Hematopoietic multipotent progenitor cell treated with erythropoietin and hydrocortisone succinate and interleukin-3 and kit ligand, for 15 days (in vitro differentiated cells): ENCODE measurements at regions not wholly inside any gene's neighbourhood (a gene's known extent, or its start where the extent isn't known, plus 50 kb on each side); places are given as distances from the start of the nearest gene placed in this dataset.
"Not testable (repeated sequence)": the region's sequence is repeated elsewhere in the genome, so short reads cannot be mapped to it uniquely, and the experiment has no call there.

Experiments used
- DNase-seq: peaks from one replicate; pipeline ENCODE4 v3.0.0-alpha.2; 2015; ENCODE audit warnings: low spot score

DNA sequence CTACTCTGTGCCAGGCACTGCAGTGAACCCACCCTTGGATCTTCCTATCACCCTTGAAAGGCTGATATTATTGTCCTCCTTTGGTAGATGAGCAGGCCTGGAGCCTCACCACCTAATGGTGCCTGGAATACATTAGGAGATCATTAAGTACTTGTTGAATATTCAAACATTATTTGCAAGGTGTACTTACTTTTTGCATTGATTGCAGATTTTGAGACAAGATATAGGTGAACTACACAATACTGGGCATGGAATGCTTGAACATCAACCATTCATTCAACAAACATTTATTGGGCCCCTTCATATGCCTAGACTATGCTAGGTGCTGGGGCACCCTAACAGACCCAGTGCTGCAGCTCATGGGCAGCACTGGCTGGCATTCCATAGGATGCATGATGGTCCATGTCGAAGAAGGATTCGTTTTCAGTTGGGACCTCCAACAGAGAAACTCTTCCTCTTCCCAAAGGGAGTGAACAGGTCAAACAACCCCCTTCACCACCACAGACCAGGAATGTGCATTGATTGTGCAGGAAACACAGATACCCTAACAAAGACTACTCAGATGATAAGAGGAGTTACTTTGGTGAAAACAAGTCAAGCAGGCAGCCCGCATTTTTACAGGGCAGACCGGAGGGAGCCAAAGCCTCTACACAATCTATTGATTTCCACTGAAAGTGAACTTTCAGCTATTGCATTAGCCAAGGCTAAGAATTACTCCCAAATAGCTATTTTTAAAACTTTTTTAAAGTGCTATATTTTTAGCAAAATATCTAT is 149.6 kb upstream of the SH3BP4 start:
- no peak for DNase-seq

GRCh38 chr2:234797566-234798250 is 154.1 kb upstream of the SH3BP4 start:
- no peak for DNase-seq

GRCh38 chr2:234796045-234796591 is 155.7 kb upstream of the SH3BP4 start:
- no peak for DNase-seq

DNA sequence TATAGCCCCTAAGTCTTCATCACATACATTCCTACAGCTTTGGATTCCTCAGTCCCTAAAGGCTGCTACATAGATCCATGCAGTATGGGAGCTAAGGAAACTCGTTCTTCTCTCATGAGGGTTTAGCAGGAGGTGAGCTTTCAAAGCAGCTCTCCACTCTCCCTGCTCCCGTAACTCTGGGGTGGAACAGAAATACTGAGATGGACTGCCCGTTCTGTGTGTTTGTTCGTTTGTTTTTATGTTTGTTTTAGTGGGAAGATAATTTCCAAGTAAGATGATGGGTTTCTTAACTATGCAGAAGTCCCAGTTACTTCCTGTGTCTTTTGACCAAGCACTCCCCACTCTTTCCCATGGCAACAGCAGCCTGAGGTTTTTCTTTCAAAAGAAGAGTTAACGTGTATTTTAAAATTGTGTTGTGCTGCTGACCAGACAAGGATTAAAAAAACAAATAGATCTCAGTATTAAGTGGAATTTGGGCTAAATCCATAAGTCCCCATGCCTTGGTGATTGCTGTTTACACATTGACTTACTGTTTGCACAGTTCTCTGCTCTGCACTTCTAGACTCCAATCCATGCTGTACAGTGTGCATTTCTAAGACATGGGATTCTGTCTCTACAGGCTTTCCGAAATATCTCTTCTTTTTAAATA is 156.4 kb upstream of the SH3BP4 start:
- no peak for DNase-seq

DNA sequence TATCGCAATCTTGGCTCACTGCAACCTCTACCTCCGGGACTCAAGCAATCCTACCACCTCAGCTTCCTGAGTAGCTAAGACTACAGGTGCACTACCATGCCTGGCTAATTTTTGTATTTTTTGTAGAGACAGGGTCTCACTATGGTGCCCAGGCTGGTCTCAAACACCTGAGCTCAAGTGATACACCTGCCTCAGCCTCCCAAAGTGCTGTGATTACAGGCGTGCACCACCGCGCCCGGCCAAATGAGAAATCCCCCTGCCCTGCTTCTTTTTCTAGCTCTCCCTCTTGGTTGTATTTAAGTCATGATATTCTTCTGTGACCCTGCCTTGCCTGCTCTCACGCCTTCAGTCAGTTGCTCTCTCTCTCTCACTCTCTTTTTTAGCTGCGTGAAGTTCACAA is 157.0 kb upstream of the SH3BP4 start:
- no peak for DNase-seq

DNA sequence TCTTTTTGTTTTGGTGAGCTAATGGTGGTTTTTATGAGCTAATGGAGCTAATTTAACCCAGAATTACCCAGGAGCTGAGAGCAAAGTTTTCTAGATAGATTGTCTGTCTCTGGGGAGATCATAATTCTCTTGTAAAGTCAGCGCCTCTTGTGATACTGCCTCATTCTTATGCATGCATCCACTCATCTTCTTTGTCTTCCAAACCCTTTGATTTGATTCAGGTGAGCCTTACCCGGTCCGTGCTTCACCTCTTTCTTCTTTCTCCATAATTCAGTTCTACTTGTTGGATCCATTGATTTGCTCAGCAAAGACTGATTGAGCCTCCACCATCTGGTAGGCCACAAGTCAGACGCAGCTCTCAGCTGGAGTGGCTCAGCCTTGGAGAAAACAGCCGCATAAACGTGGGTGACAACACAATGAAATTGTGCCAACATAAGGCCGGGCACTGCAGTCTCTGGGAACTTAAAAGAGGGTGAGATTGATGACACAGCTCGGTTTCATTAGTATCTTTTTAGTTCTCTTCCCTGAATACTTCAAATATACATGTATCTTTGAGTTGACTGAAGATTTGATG is 158.5 kb upstream of the SH3BP4 start:
- no peak for DNase-seq

- DNase-seq, result no peak
Measured at GRCh38 chr2:234792621-234793022, 159.2 kb upstream of the SH3BP4 start.

DNA sequence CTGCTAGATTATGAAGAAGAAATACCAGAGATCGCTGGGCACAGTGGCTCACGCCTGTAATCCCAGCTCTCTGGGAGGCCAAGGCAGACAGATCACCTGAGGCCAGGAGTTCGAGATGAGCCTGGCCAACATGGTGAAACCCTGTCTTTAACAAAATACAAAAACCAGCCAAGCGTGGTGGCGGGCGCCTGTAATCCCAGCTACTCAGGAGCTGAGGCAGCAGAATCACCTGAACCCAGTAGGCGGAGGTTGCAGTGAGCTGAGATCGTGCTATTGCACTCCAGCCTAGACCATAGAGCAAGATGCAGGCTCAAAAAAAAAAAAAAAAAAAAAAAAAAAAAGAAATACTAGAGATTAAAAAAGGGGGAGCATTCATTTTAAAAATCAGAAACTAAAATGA is 159.7 kb upstream of the SH3BP4 start:
- DNase-seq, result not testable (repeated sequence)

- DNase-seq, result no peak
Measured at GRCh38 chr2:234790380-234790779, 161.4 kb upstream of the SH3BP4 start.

DNA sequence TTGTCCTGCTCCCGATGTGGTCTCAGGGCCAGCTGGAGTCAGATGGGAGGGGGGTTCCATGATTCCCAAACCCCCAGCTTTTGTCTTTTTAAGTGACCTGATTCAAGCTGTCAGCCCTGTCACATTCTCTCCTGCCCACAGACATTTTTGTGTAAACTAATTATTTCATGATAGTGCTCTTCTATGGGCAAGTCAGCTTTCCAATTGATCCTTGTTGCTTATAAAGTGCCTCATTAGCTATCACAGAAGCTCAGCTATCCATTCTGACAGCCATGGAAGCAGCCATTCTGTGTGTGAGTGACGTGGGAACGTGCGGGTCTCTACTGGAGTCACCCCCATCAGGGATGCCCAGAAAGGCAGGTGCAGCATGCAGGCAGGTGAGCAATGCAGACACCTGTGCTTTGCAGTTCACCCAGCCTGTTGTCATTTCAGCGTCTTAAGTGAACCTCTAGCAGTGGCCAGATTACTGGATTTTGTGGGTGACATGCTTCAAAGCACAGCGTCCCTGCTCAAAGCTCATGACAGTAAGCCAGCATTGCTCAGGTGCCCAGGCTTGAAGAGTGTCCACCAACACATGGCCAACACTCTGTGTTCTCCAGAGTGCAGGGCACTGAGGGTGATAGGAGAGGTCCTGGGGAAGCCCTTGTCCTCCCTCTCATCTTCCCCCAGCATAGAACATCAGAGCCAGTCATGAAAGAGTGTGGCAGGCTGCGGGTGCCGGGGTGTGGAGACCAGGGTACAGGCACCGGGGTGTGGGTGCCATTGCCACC is 162.1 kb upstream of the SH3BP4 start:
- no peak for DNase-seq

- no peak for DNase-seq
Measured at GRCh38 chr2:234788841-234789240, 163.0 kb upstream of the SH3BP4 start.

DNA sequence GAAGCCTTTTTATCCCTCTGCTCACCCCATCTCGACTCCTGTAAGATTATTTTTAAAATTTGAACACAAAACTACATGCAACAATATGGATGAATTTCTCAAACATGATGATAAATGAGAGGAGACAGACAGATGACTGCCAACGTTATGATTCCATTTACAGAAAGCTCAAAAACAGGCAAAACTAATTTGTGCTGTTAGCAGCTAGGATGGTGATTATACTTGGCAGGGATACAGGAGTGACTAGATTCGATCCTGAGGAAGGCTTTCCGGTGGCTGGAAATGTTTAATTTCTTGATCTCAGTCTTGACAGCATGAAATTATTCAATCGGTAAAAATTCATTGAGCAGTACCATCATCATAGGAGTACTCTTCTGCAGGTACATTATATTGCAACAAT is 163.4 kb upstream of the SH3BP4 start:
- DNase-seq, result no peak

- DNase-seq, result no peak
Measured at GRCh38 chr2:234787114-234787513, 164.7 kb upstream of the SH3BP4 start.

- DNase-seq, result no peak
Measured at GRCh38 chr2:234773764-234774409, 177.9 kb upstream of the SH3BP4 start.

DNA sequence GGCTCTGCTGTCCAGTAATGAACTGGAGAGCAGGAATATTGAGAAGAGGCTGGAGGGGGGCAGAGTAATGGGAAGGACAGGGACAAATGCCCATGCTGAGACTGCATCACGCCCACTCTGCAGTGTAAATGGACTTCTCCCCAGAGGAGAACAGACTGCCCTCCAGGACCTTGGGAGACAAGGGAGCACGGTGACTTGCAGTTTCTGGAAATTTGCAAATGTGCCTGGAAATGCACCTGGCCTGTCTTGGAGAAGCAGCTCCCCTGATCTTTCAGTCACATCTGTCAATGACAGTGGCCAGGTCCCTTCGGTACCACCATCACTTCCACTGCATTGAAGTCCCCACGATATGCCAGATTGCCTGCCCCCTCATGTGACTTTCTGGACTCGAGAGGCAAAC is 178.7 kb upstream of the SH3BP4 start:
- DNase-seq, result no peak

DNA sequence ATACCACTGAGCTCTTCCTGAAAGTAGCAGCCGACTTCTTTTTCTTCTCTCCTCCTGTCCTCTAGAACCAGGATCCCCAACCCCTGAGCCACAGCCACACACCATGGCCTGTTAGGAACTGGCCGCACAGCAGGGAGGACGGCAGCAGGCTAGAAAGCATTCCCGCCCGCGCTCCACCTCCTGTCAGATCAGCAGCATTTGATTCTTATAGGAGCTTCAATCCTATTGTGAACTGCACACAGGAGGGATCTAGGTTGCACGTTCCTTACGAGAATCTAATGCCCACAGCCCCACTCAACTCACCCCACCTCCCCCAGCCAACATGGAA is 179.1 kb upstream of the SH3BP4 start:
- DNase-seq, result no peak

DNA sequence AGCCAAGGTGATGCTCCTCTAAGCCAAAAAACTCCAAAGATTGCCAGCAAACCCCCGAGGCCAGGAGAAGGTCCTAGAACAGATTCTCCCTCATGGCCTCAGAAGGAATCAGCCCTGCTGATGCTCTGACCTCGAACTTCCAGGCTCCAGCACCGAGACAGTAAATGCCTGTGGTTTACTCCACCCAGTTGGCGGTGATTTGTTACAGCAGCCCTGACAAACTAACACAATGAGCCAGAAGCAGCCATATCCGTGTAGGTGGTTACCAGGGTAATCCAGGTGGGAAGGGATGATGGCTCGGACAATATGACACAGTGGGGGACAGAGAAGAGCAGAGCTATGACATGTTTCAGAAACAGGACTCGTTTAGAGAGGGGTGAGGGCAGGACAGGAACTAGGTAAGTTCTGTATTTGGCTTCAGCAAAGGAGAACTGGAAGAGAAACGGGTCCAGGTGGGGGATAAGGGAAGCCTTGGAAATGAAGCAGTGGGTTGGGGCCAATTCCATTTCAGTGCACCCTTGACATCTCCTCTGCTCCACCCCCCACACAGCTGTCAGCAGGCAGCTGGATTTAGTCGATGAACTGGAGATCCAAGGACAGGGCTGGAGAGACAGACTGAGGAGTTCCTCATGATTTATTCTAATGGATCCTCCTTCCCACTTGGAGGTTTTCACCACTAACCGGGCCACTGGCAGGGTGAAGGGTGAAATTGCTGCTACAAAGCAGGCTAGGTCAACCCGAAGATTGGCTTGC is 179.7 kb upstream of the SH3BP4 start:
- DNase-seq, result no peak

- no peak for DNase-seq
Measured at GRCh38 chr2:234771176-234771575, 180.6 kb upstream of the SH3BP4 start.

DNA sequence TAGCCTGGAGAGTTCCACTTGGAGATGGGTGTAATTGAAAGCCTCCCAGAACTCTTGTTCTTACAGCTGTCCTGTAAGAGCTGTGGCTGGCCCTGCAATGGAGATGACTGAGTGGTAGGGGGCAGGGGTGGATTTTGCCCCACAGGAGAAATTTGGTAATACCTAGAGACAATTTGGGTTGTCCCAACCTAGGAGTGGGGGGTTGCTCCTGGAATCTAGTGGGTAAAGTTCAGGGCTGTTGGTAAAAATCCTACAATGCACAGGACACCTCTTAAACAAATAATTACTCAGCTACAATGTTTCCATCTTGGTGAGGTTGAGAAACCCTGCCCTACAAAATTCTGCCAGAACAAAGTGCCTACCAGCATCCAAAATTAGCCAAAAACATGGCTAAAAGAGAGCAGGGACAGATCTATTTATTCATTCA is 181.1 kb upstream of the SH3BP4 start:
- no peak for DNase-seq

DNA sequence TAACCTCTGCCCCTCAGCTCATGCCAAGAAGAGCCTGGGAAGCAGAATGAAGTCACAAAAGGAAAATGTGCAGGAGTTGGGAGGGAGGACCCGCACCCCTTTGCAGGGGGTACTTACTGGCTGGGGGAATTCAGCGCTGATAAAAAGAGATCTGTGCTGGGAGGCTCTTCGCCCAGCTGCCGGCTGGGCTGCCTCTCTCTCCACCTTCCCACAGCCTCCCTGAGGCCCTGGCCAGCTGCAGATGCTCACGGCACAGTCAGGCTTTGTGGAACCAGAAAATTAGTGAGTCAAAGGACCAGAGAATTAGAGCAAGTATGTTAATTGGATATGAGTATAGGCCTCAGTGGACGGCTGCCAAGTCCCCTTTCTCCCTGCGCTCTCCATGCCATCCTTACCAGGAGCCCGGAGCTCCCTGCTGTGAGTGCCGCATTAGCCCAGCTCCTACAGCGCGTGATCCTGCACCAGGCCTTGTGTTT is 181.7 kb upstream of the SH3BP4 start:
- no peak for DNase-seq
